Fibroblast of mammary gland (primary cell): ENCODE measurements at regions not wholly inside any gene's neighbourhood (a gene's known extent, or its start where the extent isn't known, plus 50 kb on each side); places are given as distances from the start of the nearest gene placed in this dataset.
A peak's percentile ranks its signal among the peaks of the same experiment; 100 is the strongest.

Experiments
- DNase-seq: peaks from one replicate; pipeline ENCODE4 v3.0.0-alpha.2; 2010; ENCODE audit warnings: low read depth
- H3K4me3 ChIP-seq: 2 replicates; pipeline ENCODE4 v1.5.1; 2011; ENCODE audit warnings: low read depth, mild to moderate bottlenecking, low read length, moderate library complexity; ENCODE audit not compliant: control insufficient read depth
- TF ChIP-seq, protein P1 (sequence below): conservative IDR thresholded peaks from 2 replicates; pipeline ENCODE4 v1.5.1; 2011; ENCODE audit warnings: low read depth, low read length, inconsistent platforms; ENCODE audit not compliant: control insufficient read depth, insufficient read depth

- no peak for DNase-seq
- TF ChIP-seq, protein P1, sequence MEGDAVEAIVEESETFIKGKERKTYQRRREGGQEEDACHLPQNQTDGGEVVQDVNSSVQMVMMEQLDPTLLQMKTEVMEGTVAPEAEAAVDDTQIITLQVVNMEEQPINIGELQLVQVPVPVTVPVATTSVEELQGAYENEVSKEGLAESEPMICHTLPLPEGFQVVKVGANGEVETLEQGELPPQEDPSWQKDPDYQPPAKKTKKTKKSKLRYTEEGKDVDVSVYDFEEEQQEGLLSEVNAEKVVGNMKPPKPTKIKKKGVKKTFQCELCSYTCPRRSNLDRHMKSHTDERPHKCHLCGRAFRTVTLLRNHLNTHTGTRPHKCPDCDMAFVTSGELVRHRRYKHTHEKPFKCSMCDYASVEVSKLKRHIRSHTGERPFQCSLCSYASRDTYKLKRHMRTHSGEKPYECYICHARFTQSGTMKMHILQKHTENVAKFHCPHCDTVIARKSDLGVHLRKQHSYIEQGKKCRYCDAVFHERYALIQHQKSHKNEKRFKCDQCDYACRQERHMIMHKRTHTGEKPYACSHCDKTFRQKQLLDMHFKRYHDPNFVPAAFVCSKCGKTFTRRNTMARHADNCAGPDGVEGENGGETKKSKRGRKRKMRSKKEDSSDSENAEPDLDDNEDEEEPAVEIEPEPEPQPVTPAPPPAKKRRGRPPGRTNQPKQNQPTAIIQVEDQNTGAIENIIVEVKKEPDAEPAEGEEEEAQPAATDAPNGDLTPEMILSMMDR = no peak
- H3K4me3 ChIP-seq = no peak overlapping the region
These were observed 275.9 kb downstream of the CDCA7 start for GRCh38 chr2:173630425-173631126.

DNA sequence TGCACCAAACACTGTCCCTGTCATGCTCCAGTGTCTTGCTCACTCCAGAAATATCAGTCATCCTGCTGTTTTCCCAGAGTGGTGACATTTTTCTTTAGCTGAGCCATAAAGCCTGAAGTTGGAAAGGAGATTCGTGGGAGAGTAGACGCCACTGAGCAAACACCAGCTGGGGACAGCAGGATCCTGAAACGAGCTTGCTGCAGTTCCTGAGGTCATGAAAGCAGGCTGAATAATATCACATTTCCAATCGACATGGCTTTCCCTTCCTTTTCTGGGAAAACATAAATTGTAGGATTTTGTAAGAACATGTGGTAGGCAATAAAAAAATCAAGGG, 276.4 kb downstream of the CDCA7 start:
- H3K4me3 ChIP-seq = no peak overlapping the region
- TF ChIP-seq, protein P1 = no peak
- peak; percentile 37 for DNase-seq

DNA sequence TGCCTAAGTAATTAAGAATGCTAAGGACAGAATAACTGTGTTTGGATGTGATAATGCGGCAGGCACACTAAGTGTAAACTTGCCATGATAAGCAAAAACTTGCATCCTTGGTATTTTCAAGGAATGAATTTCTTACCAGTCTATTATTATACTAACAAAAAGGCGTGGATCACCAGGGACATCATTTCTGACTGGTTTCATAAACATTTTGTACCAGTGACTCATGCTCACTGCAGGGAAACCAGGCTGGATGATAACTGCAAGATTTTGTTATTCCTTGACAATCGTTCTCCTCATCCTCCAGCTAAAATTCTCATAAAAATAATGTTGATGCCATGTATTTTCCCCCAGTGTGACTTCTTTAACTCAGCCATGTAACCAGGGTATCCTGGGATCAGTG, 289.5 kb downstream of the CDCA7 start:
- peak; percentile 70 for DNase-seq
- H3K4me3 ChIP-seq = no peak overlapping the region
- TF ChIP-seq, protein P1 = no peak

DNA sequence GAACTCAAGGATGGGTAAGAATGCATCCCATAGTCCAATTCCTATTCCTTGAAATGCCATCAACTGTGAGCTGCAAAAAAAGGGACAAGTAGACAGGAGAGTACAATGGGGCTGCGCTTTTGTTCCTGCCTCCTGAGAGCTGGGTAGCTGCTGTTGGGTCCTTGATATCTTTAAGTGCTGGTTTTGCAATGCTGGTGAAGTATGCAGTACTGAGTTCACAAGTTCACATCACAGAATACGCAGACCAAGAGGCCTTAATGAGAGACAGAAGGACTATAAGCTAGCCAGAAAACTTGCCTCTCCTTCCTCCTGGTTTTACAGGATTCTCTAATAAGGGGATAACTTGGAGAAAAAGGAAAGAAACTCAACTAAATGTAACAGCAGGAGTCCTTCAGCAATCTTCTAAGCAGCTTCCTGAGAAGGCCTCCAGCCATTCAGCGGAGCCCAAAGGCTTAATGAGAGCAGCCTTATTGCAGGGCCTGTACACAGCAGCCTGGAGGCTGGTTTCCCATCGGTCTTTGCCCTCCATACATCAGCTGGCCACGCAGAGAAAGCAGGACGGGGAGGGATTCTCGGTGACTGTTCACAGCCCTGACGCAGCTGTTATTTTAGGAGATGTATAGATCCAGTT, 293.1 kb downstream of the CDCA7 start:
- peak; percentile 56 for DNase-seq
- TF ChIP-seq, protein P1 = no peak
- H3K4me3 ChIP-seq = no peak overlapping the region

- TF ChIP-seq, protein P1 = no peak
- DNase-seq = no peak
- H3K4me3 ChIP-seq = no peak overlapping the region
These were observed 294.1 kb downstream of the CDCA7 start for GRCh38 chr2:173648816-173649215.

DNA sequence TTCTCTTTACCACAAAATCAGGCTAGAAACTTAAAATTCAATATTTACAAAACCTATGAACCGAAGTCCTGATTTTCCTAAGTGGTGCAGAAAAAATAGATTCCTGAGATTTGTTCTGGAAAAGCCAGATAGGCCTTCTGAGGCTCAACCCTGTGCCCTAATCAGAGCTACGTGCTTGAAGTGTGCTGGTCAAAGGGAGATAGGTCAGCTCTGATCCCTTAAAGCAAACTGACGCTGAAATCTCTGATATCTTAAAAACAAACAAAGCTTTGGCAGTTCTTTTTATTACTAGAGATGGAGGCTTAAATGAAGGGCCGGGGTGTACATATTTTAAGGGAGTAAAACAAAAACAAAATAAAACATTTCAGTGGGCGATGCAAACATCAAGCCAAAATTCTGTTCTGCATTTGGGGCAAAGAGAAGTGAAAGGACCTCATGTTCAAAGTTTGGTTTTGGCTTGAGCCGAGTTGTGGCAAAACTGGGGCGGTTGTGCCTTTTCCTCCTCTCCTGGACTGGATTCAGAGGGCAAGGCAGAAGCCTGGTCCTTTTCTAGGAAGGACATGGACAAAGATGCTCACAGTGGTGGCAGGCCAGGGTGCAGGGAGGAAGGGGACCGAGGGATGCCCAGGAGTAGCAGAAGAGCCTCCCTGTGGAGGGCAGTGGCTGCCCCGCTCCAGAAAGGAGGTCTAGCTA, 295.0 kb downstream of the CDCA7 start:
- no peak for DNase-seq
- TF ChIP-seq, protein P1 = no peak
- no peak overlapping the region for H3K4me3 ChIP-seq

GRCh38 chr2:173651891-173652290, 297.2 kb downstream of the CDCA7 start:
- no peak for DNase-seq
- no peak overlapping the region for H3K4me3 ChIP-seq
- TF ChIP-seq, protein P1 = no peak
